K562 (cell line): ENCODE measurements at regions not wholly inside any gene's neighbourhood (a gene's known extent, or its start where the extent isn't known, plus 50 kb on each side); places are given as distances from the start of the nearest gene placed in this dataset.

ENCODE experiments used
- ATAC-seq: fragments of 200-7000 bp; cut with Tn5 transposase; 3 replicates; pipeline ENCODE4 v1.9.1; 2020; ENCODE audit warnings: moderate library complexity
- BruUV-seq: library from RNA; stranded (reverse); fragments of 400-500 nt; replicated peaks from 2 replicates; lab custom pipeline; 2021; lab: Mats Ljungman, UMichigan
- CTCF ChIA-PET: fragments of 300-600 bp; formaldehyde crosslinking; extraction: SDS; loops from one replicate; lab custom pipeline; 2021; ENCODE audit warnings: low intra/inter-chr PET ratio; lab: Yijun Ruan, JAX
- POLR2A ChIA-PET: fragments of 300-600, 350-650 bp; sonication (Branson Sonifier 250); formaldehyde crosslinking; extraction: SDS; loops from one replicate; lab custom pipeline; 2021; ENCODE audit warnings: antibody characterized with exemption, inconsistent platforms; lab: Yijun Ruan, JAX
- DNase-seq, 4 experiments: peaks; one replicate each; pipeline versions ENCODE4 v3.0.0 to v3.0.0-alpha.2; 2011 to 2018; ENCODE audit warnings: low spot score in 3 of 4, mixed read lengths in 3 of 4; ENCODE audit errors: extremely low read depth in 1 of 4
- FAIRE-seq: peaks from 2 replicates; lab custom pipeline; 2011; peaks lifted over from hg19 to GRCh38; lab: Jason Lieb, UNC
- H2AFZ ChIP-seq: 2 replicates; pipeline ENCODE4 v1.6.0; 2011; ENCODE audit warnings: low read depth, low read length, control low read depth, inconsistent platforms
- H3K27ac ChIP-seq: fragments of 200-600 bp; 3 replicates; pipeline ENCODE4 v1.8.0; 2011; ENCODE audit warnings: low read depth, mild to moderate bottlenecking, control low read depth, inconsistent platforms, low read length, moderate library complexity, mixed read lengths; ENCODE audit errors: extremely low read depth
- H3K27me3 ChIP-seq, 2 experiments: fragments of 300-600 bp in 1 of 2; 2 replicates in 1 of 2; 3 replicates in 1 of 2; pipeline versions ENCODE4 v1.6.0 to v1.8.0; 2011; ENCODE audit warnings: inconsistent platforms in 2 of 2, low read length in 2 of 2, mild to moderate bottlenecking in 1 of 2, mixed read lengths in 1 of 2, moderate library complexity in 1 of 2; ENCODE audit not compliant: control insufficient read depth in 2 of 2, insufficient read depth in 2 of 2
- H3K36me3 ChIP-seq: fragments of 300-600 bp; 3 replicates; pipeline ENCODE4 v1.8.0; 2011; ENCODE audit warnings: mild to moderate bottlenecking, low read length, inconsistent platforms; ENCODE audit not compliant: control insufficient read depth, insufficient read depth
- H3K4me1 ChIP-seq, 2 experiments: fragments of 200-600 bp in 1 of 2; replicated peaks in 1 of 2; 2 replicates in 1 of 2; 3 replicates in 1 of 2; pipeline versions ENCODE4 v1.5.1 to v1.8.0; 2011; ENCODE audit warnings: inconsistent platforms in 2 of 2, low read length in 2 of 2, mild to moderate bottlenecking in 1 of 2, mixed read lengths in 1 of 2, moderate library complexity in 1 of 2; ENCODE audit not compliant: control insufficient read depth in 2 of 2, insufficient read depth in 2 of 2
- H3K4me2 ChIP-seq: 2 replicates; pipeline ENCODE4 v1.6.1; 2011; ENCODE audit warnings: low read length, control low read depth, inconsistent platforms, mixed read lengths; ENCODE audit not compliant: insufficient read depth
- H3K4me3 ChIP-seq: fragments of 200-600 bp; sonication (generic), shearing (Covaris generic); 2 replicates; pipeline ENCODE4 v1.5.1; 2016; ENCODE audit warnings: control low read depth, inconsistent platforms
- H3K79me2 ChIP-seq: fragments of 200-600 bp; 3 replicates; pipeline ENCODE4 v1.8.0; 2011; ENCODE audit warnings: low read length, inconsistent platforms; ENCODE audit not compliant: control insufficient read depth, insufficient read depth
- H3K9ac ChIP-seq, 2 experiments: 2 replicates each; pipeline versions ENCODE4 v1.6.0 to v1.6.1; 2011; ENCODE audit warnings: low read depth in 2 of 2, low read length in 2 of 2, control low read depth in 1 of 2, inconsistent platforms in 1 of 2, mild to moderate bottlenecking in 1 of 2, mixed read lengths in 1 of 2; ENCODE audit not compliant: insufficient read depth in 1 of 2
- H3K9me1 ChIP-seq: one replicate; pipeline ENCODE4 v1.6.0; 2011; ENCODE audit warnings: inconsistent platforms, mild to moderate bottlenecking, low read length, moderate library complexity; ENCODE audit not compliant: control insufficient read depth, insufficient read depth
- H3K9me3 ChIP-seq: replicated peaks from 2 replicates; pipeline ENCODE4 v1.5.1; 2011; ENCODE audit warnings: low read depth, low read length, inconsistent platforms; ENCODE audit not compliant: control insufficient read depth, insufficient read depth
- H4K20me1 ChIP-seq: replicated peaks from 2 replicates; pipeline ENCODE4 v1.6.1; 2011; ENCODE audit warnings: low read length, inconsistent platforms, mixed read lengths; ENCODE audit not compliant: control insufficient read depth, insufficient read depth
- BRD4 ChIP-seq: fragments of 200-600 bp; sonication (generic); IDR thresholded peaks from 2 replicates; pipeline ENCODE4 v1.6.1; 2017; ENCODE audit warnings: inconsistent platforms
- EWSR1 ChIP-seq: fragments of 450-650 bp; IDR thresholded peaks from 2 replicates; pipeline ENCODE4 v1.6.1; 2018; ENCODE audit warnings: borderline replicate concordance, mild to moderate bottlenecking, low read depth, moderate library complexity; ENCODE audit not compliant: partially characterized antibody
- GTF3C2 ChIP-seq: IDR thresholded peaks from 3 replicates; pipeline ENCODE4 v1.6.1; 2011; ENCODE audit warnings: borderline replicate concordance, mild to moderate bottlenecking, moderate library complexity; ENCODE audit not compliant: insufficient read length; ENCODE audit errors: extremely low read depth
- HOMEZ ChIP-seq: fragments of 250-450 bp; sonication (Bioruptor Pico); IDR thresholded peaks from 2 replicates; pipeline ENCODE4 v1.4.0; 2020; ENCODE audit warnings: mild to moderate bottlenecking, moderate library complexity
- POLR3A ChIP-seq: IDR thresholded peaks from 2 replicates; pipeline ENCODE4 v1.6.1; 2011; ENCODE audit warnings: borderline replicate concordance, mild to moderate bottlenecking, moderate library complexity; ENCODE audit not compliant: insufficient read length, insufficient read depth; ENCODE audit errors: extremely low read depth
- TCF7L2 ChIP-seq: fragments of 150-350 bp; IDR thresholded peaks from 2 replicates; pipeline ENCODE4 v1.6.1; 2016; ENCODE audit warnings: low read depth, mild to moderate bottlenecking, low read length, moderate library complexity
- TOE1 ChIP-seq, 2 experiments: fragments of 450-650 bp in 1 of 2; sonication (generic) in 1 of 2; formaldehyde crosslinking in 1 of 2; IDR thresholded peaks; 2 replicates each; pipeline versions ENCODE4 v1.7.1 to v1.8.0; 2016 to 2022; ENCODE audit warnings: borderline replicate concordance in 2 of 2, mild to moderate bottlenecking in 2 of 2, antibody characterized with exemption in 1 of 2, inconsistent platforms in 1 of 2, low read depth in 1 of 2, missing genetic modification reagents in 1 of 2, moderate library complexity in 1 of 2
- ZNF217 ChIP-seq: sonication (generic); formaldehyde crosslinking; IDR thresholded peaks from 2 replicates; pipeline ENCODE4 v1.8.0; 2022; ENCODE audit warnings: mild to moderate bottlenecking, missing genetic modification reagents
- WGBS: fragments of 100-300 bp; shearing (Covaris generic); methylation state at CpG from one replicate; pipeline ENCODE4 v1.1.6; 2016; ENCODE audit warnings: low coverage, mixed read lengths; ENCODE audit not compliant: insufficient coverage; ENCODE audit errors: missing lambda C conversion rate; 5-methylcytosine and 5-hydroxymethylcytosine counted together
- in situ Hi-C: fragments of 300-500 bp; cut with MboI; formaldehyde crosslinking; loops from 4 replicates; pipeline ENCODE4 v1.15.0; 2018; ENCODE audit warnings: inconsistent platforms, mixed read lengths
- intact Hi-C: fragments of 100-400 bp; cut with micrococcal nuclease; formaldehyde crosslinking; loops from 2 replicates; pipeline ENCODE4 v1.14.2; 2022

GRCh38 chr13:103437651-103438050 is 371.4 kb upstream of the SLC10A2 start:
- H3K27ac ChIP-seq: no peak overlapping the region
- H3K27me3 ChIP-seq: no peaks in the 10 kb centered on the region
- H3K4me3 ChIP-seq: no peak overlapping the region
- in situ Hi-C loops (no loop called here), intact Hi-C loops (no loop called here)
- no peaks in the 10 kb centered on the region for H3K9me3 ChIP-seq
- H3K4me2 ChIP-seq: no peak overlapping the region
- BruUV-seq: no TSS peak
- CTCF ChIA-PET: no interaction called here
- FAIRE-seq (no peak), DNase-seq (no peak), ATAC-seq (no peak)
- no peaks in the 10 kb centered on the region for H3K79me2 ChIP-seq
- POLR2A ChIA-PET: no interaction called here
- no peaks in the 10 kb centered on the region for H3K36me3 ChIP-seq
- H3K4me1 ChIP-seq: no peaks in the 10 kb centered on the region
- no peaks in the 10 kb centered on the region for H4K20me1 ChIP-seq
- H2AFZ ChIP-seq: no peak overlapping the region
- TF ChIP-seq HOMEZ (CRISPR knock-in tag): no peak
- TF ChIP-seq ZNF217: no peak
- no peak for TF ChIP-seq POLR3A
- no peak for TF ChIP-seq TCF7L2
- WGBS: 8% methylated on average over 1 of the region's 1 CpG
- no peak overlapping the region for H3K9ac ChIP-seq
- H3K9me1 ChIP-seq: no peaks in the 10 kb centered on the region

GRCh38 chr13:103436057-103436654 is 369.9 kb upstream of the SLC10A2 start:
- Histone ChIP-seq H3K9ac (no peak overlapping the region), H3K9me1 (no peaks in the 10 kb centered on the region), H3K4me2 (no peak overlapping the region), H3K9me3 (no peaks in the 10 kb centered on the region), H3K27ac (no peak overlapping the region), H3K79me2 (no peaks in the 10 kb centered on the region), H4K20me1 (no peaks in the 10 kb centered on the region), H3K4me1 (no peaks in the 10 kb centered on the region), H3K36me3 (no peaks in the 10 kb centered on the region), H2AFZ (no peak overlapping the region), H3K4me3 (no peak overlapping the region), H3K27me3 (no peaks in the 10 kb centered on the region)
- intact Hi-C loops (no loop called here), in situ Hi-C loops (no loop called here)
- no TSS peak for BruUV-seq
- ChIA-PET POLR2A (no interaction called here), CTCF (no interaction called here)
- ATAC-seq (no peak), FAIRE-seq (no peak), DNase-seq (no peak)
- WGBS: 0% methylated on average over 4 of the region's 10 CpGs
- TF ChIP-seq EWSR1: no peak
- no peak for TF ChIP-seq BRD4
- TF ChIP-seq GTF3C2: no peak
- TF ChIP-seq TOE1 (IDR thresholded peaks at IDR 0.05; ENCODE audit: borderline replicate concordance): no peak
- no peak for TF ChIP-seq TOE1 (CRISPR knock-in tag; IDR thresholded peaks at IDR 0.05; ENCODE audit: borderline replicate concordance, low read depth)
